ENCODE measurements at regions not wholly inside any gene's neighbourhood (a gene's known extent, or its start where the extent isn't known, plus 50 kb on each side); places are given as distances from the start of the nearest gene placed in this dataset.

GRCh38 chr2:212711856-212712255, 173.3 kb upstream of the ERBB4 start:
- Histone ChIP-seq H3K9ac (ENCODE audit: insufficient read depth in 1 of 2, low read depth in 2 of 2, low read length in 2 of 2) (no peak overlapping the region), H3K4me3 (no peak overlapping the region), H3K4me2 (ENCODE audit: insufficient read depth, low read length) (no peak overlapping the region), H4K20me1 (replicated peaks; ENCODE audit: control insufficient read depth, insufficient read depth, low read length) (no peaks in the 10 kb centered on the region), H3K27me3 (ENCODE audit: control insufficient read depth in 2 of 2, insufficient read depth in 2 of 2, low read length in 2 of 2) (no peaks in the 10 kb centered on the region), H3K9me3 (replicated peaks; ENCODE audit: control insufficient read depth, insufficient read depth, low read depth, low read length) (no peaks in the 10 kb centered on the region), H3K27ac (ENCODE audit: extremely low read depth, low read depth, low read length) (no peak overlapping the region), H3K79me2 (ENCODE audit: control insufficient read depth, insufficient read depth, low read length) (no peaks in the 10 kb centered on the region), H3K9me1 (ENCODE audit: control insufficient read depth, insufficient read depth, low read length) (no peaks in the 10 kb centered on the region), H2AFZ (ENCODE audit: low read depth, low read length) (no peak overlapping the region), H3K4me1 (replicated peaks in 1 of 2; ENCODE audit: control insufficient read depth in 2 of 2, insufficient read depth in 2 of 2, low read length in 2 of 2) (no peaks in the 10 kb centered on the region), H3K36me3 (ENCODE audit: control insufficient read depth, insufficient read depth, low read length) (no peaks in the 10 kb centered on the region)
- no peak for DNase-seq (ENCODE audit: extremely low read depth in 1 of 4, low spot score in 3 of 4)
- intact Hi-C loops (cut with micrococcal nuclease), result no loop called here
- in situ Hi-C loops (cut with MboI), result no loop called here
- CTCF ChIA-PET (ENCODE audit: low intra/inter-chr PET ratio), result no interaction called here
- ATAC-seq, result no peak
- FAIRE-seq, result no peak
- POLR2A ChIA-PET, result no interaction called here
- TF ChIP-seq HNRNPH1 (optimal IDR thresholded peaks at IDR 0.05; ENCODE audit: low read depth, low read length) (no peak), IFI16 (CRISPR knock-in tag; IDR thresholded peaks at IDR 0.05) (no peak)
- 0% methylated on average over 3 of the region's 3 CpGs for WGBS (ENCODE audit: insufficient coverage, low coverage, missing lambda C conversion rate)
- no TSS peak for BruUV-seq (replicated peaks)

GRCh38 chr2:212709280-212709679, 170.7 kb upstream of the ERBB4 start:
- no TSS peak for BruUV-seq (replicated peaks)
- H3K4me1 ChIP-seq (replicated peaks in 1 of 2; ENCODE audit: control insufficient read depth in 2 of 2, insufficient read depth in 2 of 2, low read length in 2 of 2), result no peaks in the 10 kb centered on the region
- 0% methylated on average over 3 of the region's 3 CpGs for WGBS (ENCODE audit: insufficient coverage, low coverage, missing lambda C conversion rate)
- no peaks in the 10 kb centered on the region for H3K36me3 ChIP-seq (ENCODE audit: control insufficient read depth, insufficient read depth, low read length)
- H2AFZ ChIP-seq (ENCODE audit: low read depth, low read length), result no peak overlapping the region
- no peaks in the 10 kb centered on the region for H3K9me3 ChIP-seq (replicated peaks; ENCODE audit: control insufficient read depth, insufficient read depth, low read depth, low read length)
- no peak for TF ChIP-seq SREBF2 (CRISPR knock-in tag; IDR thresholded peaks at IDR 0.05)
- no peak for TF ChIP-seq ZFP30 (CRISPR knock-in tag; IDR thresholded peaks at IDR 0.05; ENCODE audit: borderline replicate concordance)
- TF ChIP-seq DPF2 (IDR thresholded peaks at IDR 0.05), result no peak
- no peak for TF ChIP-seq KDM5B (IDR thresholded peaks at IDR 0.05; ENCODE audit: insufficient replicate concordance, low read depth, low read length)
- no peak for TF ChIP-seq ZNF224 (CRISPR knock-in tag; IDR thresholded peaks at IDR 0.05)
- TF ChIP-seq ZFP91 (CRISPR knock-in tag; IDR thresholded peaks at IDR 0.05), result no peak
- TF ChIP-seq RCOR1 (IDR thresholded peaks at IDR 0.05; ENCODE audit: borderline replicate concordance in 1 of 2, low read depth in 2 of 2, low read length in 2 of 2), result no peak
- TF ChIP-seq BRF1 (IDR thresholded peaks at IDR 0.05; ENCODE audit: borderline replicate concordance, extremely low read depth, insufficient read length), result no peak
- TF ChIP-seq NCOR1 (IDR thresholded peaks at IDR 0.05), result no peak
- no peak for TF ChIP-seq PHF20 (IDR thresholded peaks at IDR 0.05; ENCODE audit: partially characterized antibody)
- H3K27ac ChIP-seq (ENCODE audit: extremely low read depth, low read depth, low read length), result no peak overlapping the region
- H3K9ac ChIP-seq (ENCODE audit: insufficient read depth in 1 of 2, low read depth in 2 of 2, low read length in 2 of 2), result no peak overlapping the region
- H3K4me2 ChIP-seq (ENCODE audit: insufficient read depth, low read length), result no peak overlapping the region
- H3K27me3 ChIP-seq (ENCODE audit: control insufficient read depth in 2 of 2, insufficient read depth in 2 of 2, low read length in 2 of 2), result no peaks in the 10 kb centered on the region
- ChIA-PET CTCF (ENCODE audit: low intra/inter-chr PET ratio) (no interaction called here), POLR2A (no interaction called here)
- FAIRE-seq (no peak), DNase-seq (ENCODE audit: extremely low read depth in 1 of 4, low spot score in 3 of 4) (no peak), ATAC-seq (no peak)
- no peaks in the 10 kb centered on the region for H4K20me1 ChIP-seq (replicated peaks; ENCODE audit: control insufficient read depth, insufficient read depth, low read length)
- intact Hi-C loops (cut with micrococcal nuclease), result no loop called here
- H3K4me3 ChIP-seq, result no peak overlapping the region
- H3K9me1 ChIP-seq (ENCODE audit: control insufficient read depth, insufficient read depth, low read length), result no peaks in the 10 kb centered on the region
- in situ Hi-C loops (cut with MboI), result no loop called here
- H3K79me2 ChIP-seq (ENCODE audit: control insufficient read depth, insufficient read depth, low read length), result no peaks in the 10 kb centered on the region

Measured in K562 (cell line).